GM18519 (cell line): ENCODE measurements at regions not wholly inside any gene's neighbourhood (a gene's known extent, or its start where the extent isn't known, plus 50 kb on each side); places are given as distances from the start of the nearest gene placed in this dataset.
"Not testable (repeated sequence)": the region's sequence is repeated elsewhere in the genome, so short reads cannot be mapped to it uniquely, and the experiment has no call there.

Experiments
- ATAC-seq: cut with Tn5 transposase; IDR thresholded peaks from one replicate; pipeline ENCODE4 v1.9.1; 2021; ENCODE audit warnings: mild to moderate bottlenecking, moderate library complexity; ENCODE audit not compliant: unreplicated experiment, low FRiP score

DNA sequence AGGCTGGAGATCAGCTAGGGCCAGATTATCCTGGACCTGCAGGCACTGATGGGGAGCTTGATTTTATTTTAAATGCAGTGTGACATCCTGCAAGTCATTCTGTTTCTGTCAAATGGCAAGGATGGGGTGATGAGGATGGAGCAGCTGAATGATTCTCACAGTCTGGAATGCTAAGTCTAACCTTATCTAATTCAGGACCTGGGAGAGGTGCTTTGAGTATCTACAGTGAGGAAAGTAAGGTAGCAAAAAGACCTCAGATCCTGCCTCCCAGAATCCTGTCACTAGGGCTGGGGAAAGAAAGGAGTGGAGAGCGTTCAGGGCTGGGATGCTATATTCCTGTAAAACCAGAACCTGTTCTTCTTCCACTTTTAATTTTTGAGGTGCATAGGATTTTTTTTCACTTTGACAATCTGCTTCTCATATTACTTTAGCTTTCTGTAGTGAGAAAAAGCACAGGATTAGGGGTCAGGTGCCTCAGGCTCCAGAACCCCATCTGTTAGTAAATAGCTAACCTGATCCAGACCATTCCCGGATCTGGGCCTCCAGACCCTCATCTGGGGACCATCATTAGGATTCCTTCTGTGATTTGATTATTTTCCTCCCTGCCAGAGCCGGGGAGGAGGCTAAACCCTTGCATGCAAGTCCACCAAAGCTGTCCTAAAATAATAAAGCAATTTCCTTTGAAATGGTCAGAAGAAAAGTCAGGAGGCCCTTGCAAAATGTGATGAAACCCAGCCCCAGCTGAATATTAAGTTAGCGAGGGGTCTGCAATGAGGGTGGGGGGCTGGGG is 54.7 kb downstream of the ASCL1 start:
- no peak for ATAC-seq

DNA sequence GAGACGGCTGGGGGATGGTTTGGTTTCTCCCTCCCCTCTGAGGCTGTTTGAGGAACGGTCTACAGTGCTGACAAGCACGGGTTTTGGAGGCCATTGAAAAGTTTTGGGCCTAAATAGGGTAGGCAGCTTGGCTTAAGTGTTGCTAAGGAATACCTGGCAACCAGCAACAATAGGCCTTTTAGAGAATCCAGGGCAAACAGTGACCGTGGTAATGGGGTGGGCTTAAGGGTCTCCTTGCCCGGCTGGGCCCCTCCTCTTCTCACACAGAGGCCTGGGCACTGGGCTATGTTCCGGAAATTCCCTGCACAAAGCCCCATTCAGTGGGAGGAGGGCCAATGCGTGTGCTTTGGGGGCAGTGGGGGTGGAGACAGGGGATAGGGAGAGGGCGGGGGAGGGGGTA is 55.4 kb downstream of the ASCL1 start:
- no peak for ATAC-seq

- no peak for ATAC-seq
Measured at GRCh38 chr12:103013741-103014300, 56.3 kb downstream of the ASCL1 start.

GRCh38 chr12:103016381-103016780 is 58.9 kb downstream of the ASCL1 start:
- no peak for ATAC-seq

- ATAC-seq, result no peak
Measured at GRCh38 chr12:103020839-103021238, 63.4 kb downstream of the ASCL1 start.

DNA sequence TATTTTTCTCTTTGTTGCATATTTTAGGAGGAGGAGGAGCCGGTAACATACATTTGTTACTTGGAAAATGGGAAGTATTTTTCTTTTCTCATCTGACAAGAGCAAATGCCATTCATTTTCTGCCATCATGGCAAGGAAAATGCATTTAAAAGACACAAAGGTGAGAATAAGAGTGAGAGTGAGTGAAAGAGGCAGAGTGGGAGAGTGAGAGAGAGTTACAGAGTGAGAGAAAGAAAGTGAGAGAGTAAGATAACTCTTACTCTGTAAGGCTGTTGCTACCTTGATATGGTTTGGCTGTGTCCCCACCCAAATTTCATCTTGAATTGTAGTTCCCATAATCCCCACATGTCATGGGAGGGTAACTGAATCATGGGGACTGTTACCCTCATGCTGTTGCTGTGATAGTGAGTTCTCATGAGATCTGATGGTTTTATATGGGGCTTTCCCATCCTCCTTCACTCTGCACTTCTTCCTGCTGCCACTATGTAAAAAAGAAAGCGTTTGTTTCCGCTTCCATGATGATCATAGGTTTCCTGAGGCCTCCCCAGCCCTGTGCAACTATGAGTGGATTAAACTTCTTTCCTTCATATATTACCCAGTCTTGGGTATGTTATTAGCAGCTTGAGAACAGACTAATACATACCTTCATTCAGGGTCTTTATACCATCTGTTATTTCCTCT is 64.2 kb downstream of the ASCL1 start:
- ATAC-seq, result no peak

DNA sequence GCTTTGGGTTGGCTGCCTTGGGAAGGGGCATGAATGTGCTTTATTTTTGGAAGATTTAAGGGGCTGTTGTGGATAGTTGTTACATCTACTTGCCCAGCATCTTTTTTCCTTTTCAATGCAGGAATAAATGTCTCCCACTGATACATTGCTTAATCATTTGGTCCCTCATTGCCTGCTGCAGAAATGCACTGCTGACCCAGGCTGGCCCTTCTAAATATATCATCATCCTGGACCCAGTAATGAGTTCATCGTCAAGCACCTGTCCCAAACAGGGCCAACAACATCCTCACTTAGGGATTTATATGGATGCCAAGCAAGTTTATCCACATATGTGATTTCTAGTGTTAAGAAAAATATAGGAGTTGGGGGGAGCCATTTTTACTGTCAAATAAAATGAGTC is 67.2 kb downstream of the ASCL1 start:
- ATAC-seq, result no peak

DNA sequence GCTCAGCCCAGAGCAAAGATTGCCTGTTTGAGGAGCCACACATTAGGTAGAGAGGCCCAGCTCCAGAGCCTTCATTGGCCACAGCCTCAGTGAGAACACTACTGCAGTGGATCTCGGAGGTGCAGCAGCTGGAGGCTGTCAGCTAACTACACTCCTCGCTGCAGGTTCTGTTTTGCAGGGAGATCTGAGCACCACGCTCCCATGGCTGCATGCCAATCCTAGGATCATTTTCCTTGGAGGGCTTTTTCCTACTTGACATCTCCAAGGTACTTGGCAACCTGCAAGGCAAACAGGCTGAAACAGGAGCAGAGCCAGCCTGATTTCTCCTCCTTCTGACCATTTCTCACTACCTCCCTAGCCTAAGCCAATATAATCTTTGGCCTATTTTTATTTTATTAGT is 69.2 kb downstream of the ASCL1 start:
- not testable (repeated sequence) for ATAC-seq

GRCh38 chr12:103028881-103029639 is 71.6 kb downstream of the ASCL1 start:
- no peak for ATAC-seq

GRCh38 chr12:103036581-103037214 is 79.2 kb downstream of the ASCL1 start:
- ATAC-seq, result no peak

DNA sequence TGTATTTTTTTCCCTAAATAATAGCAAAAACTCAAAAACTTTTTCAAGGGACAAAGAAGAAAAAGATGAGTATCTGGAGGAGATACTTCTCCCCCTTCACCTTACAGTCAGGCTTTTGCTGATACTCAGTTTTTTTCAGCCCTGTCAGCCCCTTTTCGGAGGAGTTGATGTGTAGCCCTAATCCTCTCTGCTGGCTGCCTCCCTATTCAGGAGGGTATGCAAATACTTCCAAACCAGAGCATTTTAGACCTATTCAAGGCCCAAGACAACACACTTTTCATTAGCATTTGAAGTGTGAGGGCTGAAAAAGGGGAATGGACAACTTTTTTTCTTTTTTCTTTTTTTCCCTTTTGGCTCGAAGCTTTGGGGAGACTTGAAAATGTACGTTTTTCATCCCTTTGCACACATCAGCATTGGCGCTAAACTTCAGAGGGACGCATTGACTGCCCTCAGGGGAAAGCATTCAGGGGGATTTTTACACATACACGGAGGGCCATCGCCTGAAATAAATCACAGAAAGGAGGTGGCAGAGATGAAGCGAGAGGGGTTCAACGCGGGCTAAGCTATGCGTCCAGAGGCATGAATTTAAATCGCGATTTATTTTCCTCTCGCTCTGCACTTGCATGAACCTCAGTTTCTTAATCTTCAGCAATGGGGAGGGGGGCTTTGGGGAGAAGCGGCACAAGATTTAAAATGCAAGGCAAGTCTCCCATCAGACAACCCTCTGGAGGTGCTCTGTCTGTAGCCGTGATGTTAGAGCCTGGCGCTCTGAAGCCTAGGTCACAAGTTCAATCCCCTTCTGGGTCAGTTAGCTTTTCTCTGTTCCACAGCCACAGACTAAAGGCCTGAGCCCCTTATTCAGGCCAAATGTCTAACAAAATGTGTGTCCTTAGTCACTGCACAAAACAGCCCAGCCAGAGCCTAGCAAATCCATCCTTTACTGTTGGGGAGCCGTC is 86.3 kb downstream of the ASCL1 start:
- no peak for ATAC-seq

- ATAC-seq, result no peak
Measured at GRCh38 chr12:103046154-103046553, 88.7 kb downstream of the ASCL1 start.

GRCh38 chr12:103050273-103050672 is 92.8 kb downstream of the ASCL1 start:
- ATAC-seq, result no peak

GRCh38 chr12:103053089-103053488 is 95.6 kb downstream of the ASCL1 start:
- ATAC-seq, result no peak

DNA sequence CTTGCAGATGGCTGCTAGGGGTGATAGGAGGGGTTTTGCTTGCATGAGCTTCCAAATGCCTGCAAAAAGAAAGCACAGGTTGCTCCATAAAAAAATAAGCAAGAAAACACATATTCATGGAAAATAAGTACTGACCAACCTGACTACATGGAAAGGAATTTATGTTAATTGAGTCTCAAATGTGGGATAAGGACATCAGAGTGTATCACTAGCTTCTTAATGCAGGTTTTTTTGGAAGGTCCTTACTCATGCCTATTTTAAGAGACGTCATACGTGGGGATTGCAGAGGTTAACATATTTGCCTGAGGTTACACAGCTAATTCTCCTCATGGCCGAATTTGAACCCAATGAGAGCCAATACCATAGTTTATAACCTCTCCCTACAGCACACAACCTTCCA is 116.2 kb downstream of the ASCL1 start:
- no peak for ATAC-seq

GRCh38 chr12:103075848-103076247 is 118.4 kb downstream of the ASCL1 start:
- ATAC-seq, result no peak

DNA sequence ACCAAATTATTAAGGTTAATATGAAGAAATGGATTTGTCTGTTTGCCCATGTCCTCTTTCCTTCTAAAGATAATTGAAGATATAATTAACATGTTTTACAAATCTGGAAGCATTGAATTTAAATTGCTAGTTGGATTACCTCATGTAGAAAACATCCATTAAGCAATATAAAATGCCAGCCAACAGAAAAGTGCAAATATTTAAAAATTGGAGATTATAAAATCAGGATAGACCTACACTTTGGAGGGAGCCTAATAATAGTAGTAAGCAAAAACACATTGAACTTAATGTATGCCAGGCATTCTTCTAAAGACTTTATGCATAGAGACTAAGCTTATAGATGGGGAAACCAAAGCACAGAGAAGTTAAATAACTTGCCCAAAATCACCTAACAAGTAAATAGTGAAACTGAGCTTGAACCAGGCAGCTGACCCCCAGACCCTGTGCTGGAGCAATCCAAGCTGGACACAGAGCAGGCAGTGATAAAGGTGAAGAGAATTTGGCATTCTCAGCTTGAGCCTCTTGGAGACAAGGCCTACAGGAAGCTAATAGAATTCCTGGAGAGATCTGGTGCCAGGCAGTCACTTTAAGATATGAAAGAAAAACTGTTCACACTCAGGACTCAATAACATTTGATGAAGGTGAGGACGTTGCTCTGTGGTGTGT is 119.8 kb downstream of the ASCL1 start:
- ATAC-seq, result no peak

DNA sequence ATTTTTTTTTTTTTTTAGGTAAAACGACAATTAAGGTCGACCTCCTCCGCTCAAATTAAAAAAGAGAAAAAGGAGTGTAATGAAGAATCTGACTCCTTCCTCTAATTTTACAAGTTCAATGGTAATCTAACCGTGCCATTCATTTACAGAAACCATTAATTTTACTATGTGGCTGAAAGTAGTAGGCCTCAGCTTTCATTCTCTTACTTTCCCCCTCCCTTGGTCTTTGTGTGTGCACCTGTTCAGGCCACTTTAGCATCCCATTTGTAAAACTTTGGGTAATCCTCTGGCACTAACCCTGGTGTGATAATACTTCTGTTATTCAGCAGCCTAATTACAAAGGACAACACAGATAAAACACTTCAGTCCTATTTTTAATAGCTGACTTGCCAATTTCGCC is 128.1 kb downstream of the ASCL1 start:
- no peak for ATAC-seq

DNA sequence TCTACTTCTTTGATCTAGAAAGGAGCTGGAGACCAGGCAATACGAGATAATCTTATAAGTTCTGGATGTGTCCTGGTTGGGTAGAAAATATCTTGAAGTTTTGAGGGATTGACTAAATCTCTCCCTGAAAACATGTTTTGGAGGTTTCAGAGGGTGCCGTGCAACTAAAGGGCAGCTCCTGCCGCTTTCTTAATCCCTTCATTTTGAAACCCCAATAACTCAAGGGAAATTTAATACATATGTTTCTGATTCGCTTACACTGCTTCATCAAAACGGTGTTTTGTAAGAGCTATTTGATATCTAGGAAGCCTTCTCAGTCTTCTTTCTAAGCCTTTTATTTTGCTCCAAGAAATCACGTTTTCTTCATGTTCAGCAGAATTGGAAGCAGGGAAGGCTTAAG is 129.0 kb downstream of the ASCL1 start:
- no peak for ATAC-seq
